Esophagus muscularis mucosa (tissue), 3 donors: ENCODE measurements at regions not wholly inside any gene's neighbourhood (a gene's known extent, or its start where the extent isn't known, plus 50 kb on each side); places are given as distances from the start of the nearest gene placed in this dataset.

ENCODE experiments used
- POLR2A ChIP-seq: fragments of 450-650 bp; IDR thresholded peaks from one replicate; pipeline ENCODE4 v1.6.1; 2017; ENCODE audit warnings: antibody characterized with exemption, moderate library complexity, mild to moderate bottlenecking, low read depth
- POLR2AphosphoS5 ChIP-seq, 2 donors: sonication (generic); formaldehyde crosslinking; IDR thresholded peaks; one replicate each; pipeline ENCODE4 v1.6.1; 2017; ENCODE audit warnings: antibody characterized with exemption in 2 of 2
- TF ChIP-seq, protein P1 (sequence below), 3 experiments: fragments of 200-600 bp in 2 of 3; fragments of 450-650 bp in 1 of 3; sonication (generic) in 2 of 3; IDR thresholded peaks; one replicate each; pipeline ENCODE4 v1.5.1; 2017 to 2019; ENCODE audit warnings: antibody characterized with exemption in 3 of 3, mild to moderate bottlenecking in 2 of 3, moderate library complexity in 1 of 3

DNA sequence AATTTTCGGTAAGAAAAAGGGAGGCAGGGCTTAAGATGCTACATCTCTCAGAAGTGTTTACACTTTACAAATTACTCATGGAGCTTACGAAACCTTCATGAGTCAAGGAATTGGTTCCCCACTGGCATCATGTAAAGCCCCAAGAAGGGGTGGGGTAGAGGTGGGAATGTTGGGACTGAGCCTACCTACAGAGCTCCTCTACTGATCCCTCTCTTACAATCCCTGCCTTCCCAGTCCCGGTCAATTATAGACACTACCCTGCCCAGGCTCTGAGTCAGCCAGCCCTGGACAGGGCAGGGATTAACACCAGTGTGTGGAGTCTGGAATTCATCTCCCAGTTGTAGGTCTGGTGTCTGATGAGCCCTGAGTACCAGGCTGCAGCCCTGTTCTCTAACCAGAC, 248.9 kb downstream of the PAX3 start:
- no peak for TF ChIP-seq POLR2AphosphoS5 (IDR thresholded peaks at IDR 0.05)
- TF ChIP-seq, protein P1, sequence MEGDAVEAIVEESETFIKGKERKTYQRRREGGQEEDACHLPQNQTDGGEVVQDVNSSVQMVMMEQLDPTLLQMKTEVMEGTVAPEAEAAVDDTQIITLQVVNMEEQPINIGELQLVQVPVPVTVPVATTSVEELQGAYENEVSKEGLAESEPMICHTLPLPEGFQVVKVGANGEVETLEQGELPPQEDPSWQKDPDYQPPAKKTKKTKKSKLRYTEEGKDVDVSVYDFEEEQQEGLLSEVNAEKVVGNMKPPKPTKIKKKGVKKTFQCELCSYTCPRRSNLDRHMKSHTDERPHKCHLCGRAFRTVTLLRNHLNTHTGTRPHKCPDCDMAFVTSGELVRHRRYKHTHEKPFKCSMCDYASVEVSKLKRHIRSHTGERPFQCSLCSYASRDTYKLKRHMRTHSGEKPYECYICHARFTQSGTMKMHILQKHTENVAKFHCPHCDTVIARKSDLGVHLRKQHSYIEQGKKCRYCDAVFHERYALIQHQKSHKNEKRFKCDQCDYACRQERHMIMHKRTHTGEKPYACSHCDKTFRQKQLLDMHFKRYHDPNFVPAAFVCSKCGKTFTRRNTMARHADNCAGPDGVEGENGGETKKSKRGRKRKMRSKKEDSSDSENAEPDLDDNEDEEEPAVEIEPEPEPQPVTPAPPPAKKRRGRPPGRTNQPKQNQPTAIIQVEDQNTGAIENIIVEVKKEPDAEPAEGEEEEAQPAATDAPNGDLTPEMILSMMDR (IDR thresholded peaks at IDR 0.05) = no peak
- TF ChIP-seq POLR2A = no peak
